ENCODE measurements at regions not wholly inside any gene's neighbourhood (a gene's known extent, or its start where the extent isn't known, plus 50 kb on each side); places are given as distances from the start of the nearest gene placed in this dataset.

DNA sequence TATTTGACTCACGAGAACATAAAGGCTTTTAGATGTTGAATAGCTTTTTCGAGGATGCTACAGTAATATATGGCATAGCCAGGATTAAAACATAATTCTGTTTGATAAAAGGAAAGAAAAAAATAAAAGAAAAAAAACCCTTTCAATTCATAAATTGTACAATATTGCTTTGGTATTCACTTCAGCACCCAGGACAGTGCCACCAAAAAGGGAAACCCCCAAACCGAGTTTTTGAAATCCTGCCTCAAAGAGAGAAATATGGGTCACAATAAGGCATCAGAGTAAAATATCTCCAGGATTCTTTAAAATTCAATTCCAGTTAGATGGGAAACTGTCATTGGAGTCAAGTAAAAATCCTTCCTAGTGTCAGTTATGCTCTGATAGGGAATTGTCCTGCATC, 551.2 kb upstream of the SEL1L start:
- Mint-ChIP-seq H3K9me3 (ENCODE audit: unreplicated experiment) (no peaks in the 10 kb centered on the region), H3K27me3 (ENCODE audit: insufficient read depth, unreplicated experiment) (peaks cover 5% of the 10 kb centered on the region), H3K36me3 (ENCODE audit: insufficient read depth, unreplicated experiment) (no peaks in the 10 kb centered on the region), H3K4me3 (ENCODE audit: unreplicated experiment) (no peak overlapping the region), H3K27ac (ENCODE audit: unreplicated experiment) (no peak overlapping the region), H3K4me1 (ENCODE audit: low read depth, unreplicated experiment) (no peaks in the 10 kb centered on the region)
- H3K4me3 ChIP-seq (ENCODE audit: low read depth, low read length), result no peak overlapping the region
- CTCF ChIA-PET, result no interaction called here
- H3K27me3 ChIP-seq (replicated peaks; ENCODE audit: control insufficient read depth, insufficient read depth, low read length), result no peaks in the 10 kb centered on the region
- DNase-seq, result no peak
- no TSS peak for BruUV-seq (replicated peaks)
- TF ChIP-seq, protein P1, sequence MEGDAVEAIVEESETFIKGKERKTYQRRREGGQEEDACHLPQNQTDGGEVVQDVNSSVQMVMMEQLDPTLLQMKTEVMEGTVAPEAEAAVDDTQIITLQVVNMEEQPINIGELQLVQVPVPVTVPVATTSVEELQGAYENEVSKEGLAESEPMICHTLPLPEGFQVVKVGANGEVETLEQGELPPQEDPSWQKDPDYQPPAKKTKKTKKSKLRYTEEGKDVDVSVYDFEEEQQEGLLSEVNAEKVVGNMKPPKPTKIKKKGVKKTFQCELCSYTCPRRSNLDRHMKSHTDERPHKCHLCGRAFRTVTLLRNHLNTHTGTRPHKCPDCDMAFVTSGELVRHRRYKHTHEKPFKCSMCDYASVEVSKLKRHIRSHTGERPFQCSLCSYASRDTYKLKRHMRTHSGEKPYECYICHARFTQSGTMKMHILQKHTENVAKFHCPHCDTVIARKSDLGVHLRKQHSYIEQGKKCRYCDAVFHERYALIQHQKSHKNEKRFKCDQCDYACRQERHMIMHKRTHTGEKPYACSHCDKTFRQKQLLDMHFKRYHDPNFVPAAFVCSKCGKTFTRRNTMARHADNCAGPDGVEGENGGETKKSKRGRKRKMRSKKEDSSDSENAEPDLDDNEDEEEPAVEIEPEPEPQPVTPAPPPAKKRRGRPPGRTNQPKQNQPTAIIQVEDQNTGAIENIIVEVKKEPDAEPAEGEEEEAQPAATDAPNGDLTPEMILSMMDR (IDR thresholded peaks at IDR 0.05; ENCODE audit: insufficient read depth in 1 of 2, low read depth in 1 of 2, low read length in 1 of 2, severe bottlenecking in 1 of 2, unreplicated experiment in 1 of 2), result no peak
- no peaks in the 10 kb centered on the region for H3K4me1 ChIP-seq
- no peaks in the 10 kb centered on the region for H3K36me3 ChIP-seq (ENCODE audit: control insufficient read depth, insufficient read depth, low read length)
- intact Hi-C loops (cut with micrococcal nuclease; ENCODE audit: unreplicated experiment), result no loop called here
- H3K9me3 ChIP-seq, result no peaks in the 10 kb centered on the region
- POLR2A ChIA-PET, result no interaction called here

- Mint-ChIP-seq H3K27me3 (ENCODE audit: insufficient read depth, unreplicated experiment) (peaks cover 2% of the 10 kb centered on the region), H3K27ac (ENCODE audit: unreplicated experiment) (no peak overlapping the region), H3K4me1 (ENCODE audit: low read depth, unreplicated experiment) (no peaks in the 10 kb centered on the region), H3K36me3 (ENCODE audit: insufficient read depth, unreplicated experiment) (no peaks in the 10 kb centered on the region), H3K9me3 (ENCODE audit: unreplicated experiment) (no peaks in the 10 kb centered on the region), H3K4me3 (ENCODE audit: unreplicated experiment) (no peak overlapping the region)
- TF ChIP-seq, protein P1 (IDR thresholded peaks at IDR 0.05; ENCODE audit: insufficient read depth in 1 of 2, low read depth in 1 of 2, low read length in 1 of 2, severe bottlenecking in 1 of 2, unreplicated experiment in 1 of 2), result no peak
- DNase-seq, result no peak
- ChIA-PET CTCF (interaction anchor here (0.6 kb wide), 1 partner anchor 331 kb away, joined by 3 read pairs; no protein-coding TSS in a partner anchor), POLR2A (no interaction called here)
- no TSS peak for BruUV-seq (replicated peaks)
- Histone ChIP-seq H3K36me3 (ENCODE audit: control insufficient read depth, insufficient read depth, low read length) (no peaks in the 10 kb centered on the region), H3K4me3 (ENCODE audit: low read depth, low read length) (no peak overlapping the region), H3K9me3 (no peaks in the 10 kb centered on the region), H3K4me1 (no peaks in the 10 kb centered on the region), H3K27me3 (replicated peaks; ENCODE audit: control insufficient read depth, insufficient read depth, low read length) (no peaks in the 10 kb centered on the region)
- intact Hi-C loops (cut with micrococcal nuclease; ENCODE audit: unreplicated experiment), result no loop called here
Observed at GRCh38 chr14:82091097-82091496, 557.4 kb upstream of the SEL1L start.

DNA sequence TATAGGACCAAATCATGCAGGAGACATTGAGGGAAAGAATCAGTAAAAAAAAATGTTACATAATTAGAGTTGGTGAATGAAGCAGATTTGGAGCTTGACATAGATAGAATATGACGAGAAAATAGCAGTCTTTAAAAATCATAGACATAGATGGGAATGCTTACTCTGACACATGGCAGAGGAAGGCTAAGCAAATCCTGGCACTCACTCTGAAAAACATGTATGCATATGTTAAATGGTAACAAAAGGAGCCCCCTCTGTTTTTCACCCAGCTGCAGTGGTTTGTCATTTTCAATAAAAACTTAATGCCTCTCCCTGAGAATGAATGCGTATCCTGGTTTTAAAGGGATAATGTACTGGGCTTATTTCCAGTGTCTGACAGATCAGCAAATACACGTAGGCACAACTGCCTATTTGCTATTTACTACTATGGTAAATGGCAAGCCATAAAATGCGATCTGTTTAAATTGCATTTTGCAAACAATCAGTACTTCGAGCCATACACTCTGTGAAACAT, 561.2 kb upstream of the SEL1L start:
- TF ChIP-seq, protein P1 (IDR thresholded peaks at IDR 0.05; ENCODE audit: insufficient read depth in 1 of 2, low read depth in 1 of 2, low read length in 1 of 2, severe bottlenecking in 1 of 2, unreplicated experiment in 1 of 2), result no peak
- Histone ChIP-seq H3K4me1 (no peaks in the 10 kb centered on the region), H3K9me3 (no peaks in the 10 kb centered on the region), H3K27me3 (replicated peaks; ENCODE audit: control insufficient read depth, insufficient read depth, low read length) (no peaks in the 10 kb centered on the region), H3K4me3 (ENCODE audit: low read depth, low read length) (no peak overlapping the region), H3K36me3 (ENCODE audit: control insufficient read depth, insufficient read depth, low read length) (no peaks in the 10 kb centered on the region)
- Mint-ChIP-seq H3K27me3 (ENCODE audit: insufficient read depth, unreplicated experiment) (peaks cover 5% of the 10 kb centered on the region), H3K9me3 (ENCODE audit: unreplicated experiment) (no peaks in the 10 kb centered on the region), H3K36me3 (ENCODE audit: insufficient read depth, unreplicated experiment) (no peaks in the 10 kb centered on the region), H3K4me1 (ENCODE audit: low read depth, unreplicated experiment) (no peaks in the 10 kb centered on the region), H3K4me3 (ENCODE audit: unreplicated experiment) (no peak overlapping the region), H3K27ac (ENCODE audit: unreplicated experiment) (no peak overlapping the region)
- CTCF ChIA-PET, result no interaction called here
- POLR2A ChIA-PET, result no interaction called here
- intact Hi-C loops (cut with micrococcal nuclease; ENCODE audit: unreplicated experiment), result no loop called here
- DNase-seq, result no peak
- no TSS peak for BruUV-seq (replicated peaks)

Data from Caco-2 (cell line).